Hematopoietic multipotent progenitor cell treated with erythropoietin and hydrocortisone succinate and interleukin-3 and kit ligand, for 4 days (in vitro differentiated cells): ENCODE measurements at regions not wholly inside any gene's neighbourhood (a gene's known extent, or its start where the extent isn't known, plus 50 kb on each side); places are given as distances from the start of the nearest gene placed in this dataset.
"Not testable (repeated sequence)": the region's sequence is repeated elsewhere in the genome, so short reads cannot be mapped to it uniquely, and the experiment has no call there.

Source experiments
- DNase-seq: peaks from one replicate; pipeline ENCODE4 v3.0.0-alpha.2; 2015

DNA sequence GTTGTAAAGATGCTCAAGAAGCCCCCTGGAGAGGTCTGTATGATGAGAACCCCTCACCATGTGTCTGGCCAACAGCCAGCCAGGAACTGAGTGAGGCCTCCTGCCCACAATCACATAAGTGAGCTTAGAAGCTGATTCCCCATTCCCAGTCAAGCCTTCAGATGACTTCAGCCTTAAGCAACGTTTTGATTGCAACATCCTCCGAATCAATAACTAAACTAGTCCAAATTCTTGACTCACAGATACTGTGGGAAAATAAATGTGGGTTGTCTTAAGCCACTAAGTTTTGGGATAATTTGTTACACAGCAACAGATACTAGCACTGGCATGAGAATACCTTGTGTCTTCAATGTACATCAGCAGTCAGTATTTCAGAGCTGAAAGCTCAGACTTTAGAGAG, 54.5 kb upstream of the HS3ST4 start:
- DNase-seq: no peak

- DNase-seq: no peak
These were observed 55.1 kb upstream of the HS3ST4 start for GRCh38 chr16:25636662-25637061.

DNA sequence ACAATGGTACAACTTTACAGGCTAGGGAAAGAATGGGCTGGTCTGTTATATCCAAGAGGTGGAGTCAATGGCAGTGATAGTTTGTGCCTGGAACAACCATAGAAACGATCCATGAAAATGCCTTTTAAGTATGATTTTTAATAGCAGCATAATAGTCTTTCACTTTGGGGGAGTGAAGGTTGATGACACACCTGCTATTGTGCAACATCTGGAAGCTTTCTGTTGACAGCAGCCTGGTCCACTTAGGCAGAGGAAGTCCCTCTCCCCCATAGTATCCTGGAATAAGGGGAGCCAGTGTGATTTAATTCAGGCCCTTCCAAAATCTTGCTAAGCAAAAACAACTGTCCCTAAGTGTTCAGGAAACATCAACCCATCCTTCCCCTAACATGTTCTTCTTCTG, 56.3 kb upstream of the HS3ST4 start:
- DNase-seq: no peak

GRCh38 chr16:25633549-25633948, 58.2 kb upstream of the HS3ST4 start:
- no peak for DNase-seq

DNA sequence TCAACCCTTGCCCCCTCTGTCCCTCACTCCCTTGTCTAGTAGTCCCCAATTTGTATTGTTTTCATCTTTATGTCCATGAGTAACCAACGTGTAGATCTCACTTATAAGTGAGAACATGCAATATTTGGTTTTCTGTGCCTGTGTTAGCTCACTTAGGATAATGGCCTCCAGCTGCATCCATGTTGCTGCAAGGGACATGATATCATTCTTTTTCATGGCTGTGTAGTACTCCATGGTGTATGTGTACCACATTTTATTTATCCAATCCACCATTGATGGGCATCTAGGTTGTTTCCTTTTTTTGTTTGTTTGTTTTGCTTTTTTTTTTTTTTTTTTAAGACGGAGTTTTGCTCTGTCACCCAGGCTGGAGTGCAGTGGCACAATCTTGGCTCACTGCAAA, 63.0 kb upstream of the HS3ST4 start:
- DNase-seq: no peak

- DNase-seq: no peak
These were observed 64.1 kb upstream of the HS3ST4 start for GRCh38 chr16:25627641-25628040.

- no peak for DNase-seq
These were observed 65.6 kb upstream of the HS3ST4 start for GRCh38 chr16:25626172-25626571.

- DNase-seq: no peak
These were observed 66.1 kb upstream of the HS3ST4 start for GRCh38 chr16:25625620-25626019.

- DNase-seq: no peak
These were observed 77.0 kb upstream of the HS3ST4 start for GRCh38 chr16:25614716-25615265.

DNA sequence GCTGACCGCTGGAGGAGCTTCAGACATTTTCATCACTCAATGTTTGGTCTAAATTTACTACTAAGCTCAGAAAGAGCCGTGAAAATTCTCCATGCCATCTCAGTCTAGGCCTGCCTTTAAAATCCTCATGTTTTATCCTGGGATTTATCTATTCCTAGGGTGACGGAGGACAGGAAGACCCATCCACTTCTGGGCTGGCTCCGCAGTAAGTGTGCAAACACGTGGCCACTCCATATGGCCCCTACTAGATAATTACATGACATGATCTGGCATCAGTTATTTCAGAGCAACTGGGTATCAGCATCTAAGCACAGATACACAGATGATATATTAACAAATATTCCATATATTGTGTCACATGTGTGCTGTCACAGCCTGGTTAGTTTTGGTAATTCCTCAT, 77.8 kb upstream of the HS3ST4 start:
- no peak for DNase-seq

- no peak for DNase-seq
These were observed 83.8 kb upstream of the HS3ST4 start for GRCh38 chr16:25608002-25608401.

DNA sequence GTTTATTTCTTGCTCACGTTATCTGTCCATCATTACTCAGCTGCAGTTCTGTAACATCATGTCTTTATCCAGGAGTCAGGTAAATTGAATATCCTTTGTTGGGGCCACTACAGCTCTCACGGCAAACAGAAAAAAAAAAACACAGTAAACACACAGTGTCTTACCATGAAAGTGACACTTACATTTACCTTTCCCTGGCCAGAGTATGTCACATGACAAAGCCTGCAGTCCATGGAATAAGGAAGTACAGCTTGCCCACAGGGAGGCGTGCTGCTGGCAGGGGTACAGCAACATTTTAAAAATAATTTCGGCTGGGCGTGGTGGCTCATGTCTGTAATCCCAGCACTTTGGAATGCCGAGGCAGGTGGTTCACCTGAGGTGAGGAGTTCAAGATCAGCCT, 85.7 kb upstream of the HS3ST4 start:
- DNase-seq: no peak

DNA sequence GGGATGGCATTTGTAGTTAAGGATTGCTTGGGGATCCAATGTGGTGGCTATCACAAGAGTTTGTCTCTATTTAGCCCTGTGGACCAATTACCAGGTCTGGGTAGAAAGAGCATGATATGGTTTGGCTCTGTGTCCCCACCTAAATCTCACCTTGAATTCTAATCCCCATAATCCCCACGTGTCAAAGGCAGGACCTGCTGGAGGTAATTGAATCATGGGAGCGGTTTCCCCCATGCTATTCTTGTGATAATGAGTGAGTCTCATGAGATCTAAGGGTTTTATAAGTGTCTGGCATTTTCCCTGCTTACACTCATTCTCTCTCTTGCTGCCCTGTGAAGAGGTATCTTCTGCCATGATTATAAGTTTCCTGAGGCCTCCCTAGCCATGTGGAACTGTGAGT, 86.4 kb upstream of the HS3ST4 start:
- no peak for DNase-seq

- DNase-seq: not testable (repeated sequence)
These were observed 90.5 kb upstream of the HS3ST4 start for GRCh38 chr16:25601306-25601705.

- no peak for DNase-seq
These were observed 95.6 kb upstream of the HS3ST4 start for GRCh38 chr16:25596194-25596593.

GRCh38 chr16:25593260-25593659, 98.5 kb upstream of the HS3ST4 start:
- DNase-seq: no peak

GRCh38 chr16:25587783-25588182, 104.0 kb upstream of the HS3ST4 start:
- no peak for DNase-seq

- no peak for DNase-seq
These were observed 104.9 kb upstream of the HS3ST4 start for GRCh38 chr16:25586826-25587225.

GRCh38 chr16:25585526-25585925, 106.2 kb upstream of the HS3ST4 start:
- DNase-seq: no peak

- DNase-seq: no peak
These were observed 111.7 kb upstream of the HS3ST4 start for GRCh38 chr16:25580041-25580440.

DNA sequence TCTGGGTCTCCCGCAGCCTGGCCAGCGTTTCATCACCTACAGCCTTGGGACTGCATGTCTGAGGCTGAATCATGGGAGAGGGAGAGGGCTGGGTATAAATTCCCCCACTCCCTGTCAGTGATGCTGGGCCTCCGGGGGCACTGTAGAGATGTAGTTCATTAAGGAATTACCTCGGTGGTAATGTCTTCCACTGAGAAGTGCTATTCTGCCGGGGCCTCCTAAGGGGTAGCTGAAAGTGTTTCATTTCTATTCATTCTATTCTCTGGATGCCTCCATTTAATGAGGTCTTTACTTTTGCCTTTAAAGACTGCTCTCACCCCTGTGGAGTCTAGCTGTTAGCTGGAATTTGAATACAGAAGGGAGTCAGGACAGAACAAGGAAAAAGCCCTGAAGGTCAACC, 116.4 kb upstream of the HS3ST4 start:
- DNase-seq: no peak

DNA sequence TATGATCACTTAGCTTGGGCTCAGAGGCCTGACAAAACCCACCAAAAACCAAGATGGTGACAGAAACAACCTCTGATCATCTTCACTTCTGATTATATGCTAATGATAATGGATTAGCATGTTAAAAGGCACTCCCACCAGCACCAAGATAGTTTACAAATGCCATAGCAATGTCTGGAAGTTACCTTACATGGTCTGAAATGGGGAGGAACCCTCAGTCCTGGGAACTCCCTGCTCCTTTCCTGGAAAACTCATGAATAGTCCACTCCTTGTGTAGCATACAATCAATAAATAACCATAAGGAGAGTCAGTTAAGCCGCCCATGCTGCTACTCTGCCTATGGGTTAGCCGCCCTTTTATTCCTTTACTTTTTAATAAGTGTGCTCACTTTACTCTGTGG, 120.0 kb upstream of the HS3ST4 start:
- DNase-seq: no peak

- no peak for DNase-seq
These were observed 121.6 kb upstream of the HS3ST4 start for GRCh38 chr16:25570131-25570530.

GRCh38 chr16:25568991-25569390, 122.8 kb upstream of the HS3ST4 start:
- DNase-seq: no peak

- DNase-seq: no peak
These were observed 125.6 kb upstream of the HS3ST4 start for GRCh38 chr16:25566183-25566582.

DNA sequence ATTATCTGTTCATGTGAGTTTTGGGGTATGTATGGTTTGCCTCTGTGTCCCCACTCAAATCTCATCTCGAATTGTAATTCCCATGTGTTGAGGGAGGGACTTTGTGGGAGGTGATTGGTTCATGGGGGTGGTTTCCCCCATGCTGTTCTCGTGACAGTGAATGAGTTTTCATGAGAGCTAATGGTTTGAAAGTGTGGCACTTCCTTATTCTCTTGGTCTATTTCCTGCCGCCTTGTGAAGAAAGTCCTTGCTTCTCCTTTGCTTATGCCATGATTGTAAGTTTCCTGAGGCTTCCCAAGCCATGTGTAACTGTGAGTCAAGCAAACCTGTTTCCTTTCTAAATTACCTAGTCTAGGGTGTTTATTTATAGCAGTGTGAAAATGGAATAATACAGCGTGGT, 128.1 kb upstream of the HS3ST4 start:
- no peak for DNase-seq
